Neural progenitor cell (in vitro differentiated cells): ENCODE measurements at regions not wholly inside any gene's neighbourhood (a gene's known extent, or its start where the extent isn't known, plus 50 kb on each side); places are given as distances from the start of the nearest gene placed in this dataset.

ENCODE experiments used
- DNase-seq: peaks from one replicate; pipeline ENCODE4 v3.0.0-alpha.2; 2016; ENCODE audit warnings: low spot score
- H2AFZ ChIP-seq: fragments of 200-600 bp; sonication (generic); replicated peaks from 2 replicates; pipeline ENCODE4 v1.6.1; 2016; ENCODE audit warnings: antibody characterized with exemption
- H3F3A ChIP-seq: fragments of 200-600 bp; sonication (generic); 2 replicates; pipeline ENCODE4 v1.6.1; 2016; ENCODE audit warnings: antibody characterized with exemption, low read depth
- H3K27ac ChIP-seq: fragments of 200-600 bp; sonication (generic); 2 replicates; pipeline ENCODE4 v1.5.1; 2016; ENCODE audit warnings: mild to moderate bottlenecking
- H3K27me3 ChIP-seq: fragments of 200-600 bp; sonication (generic); 2 replicates; pipeline ENCODE4 v1.6.1; 2016; ENCODE audit warnings: mild to moderate bottlenecking, moderate library complexity
- H3K36me3 ChIP-seq: fragments of 200-600 bp; sonication (generic); 2 replicates; pipeline ENCODE4 v1.5.1; 2016
- H3K4me1 ChIP-seq: fragments of 200-600 bp; sonication (generic); 2 replicates; pipeline ENCODE4 v1.6.1; 2016; ENCODE audit warnings: mixed run types
- H3K4me2 ChIP-seq: fragments of 200-600 bp; sonication (generic); 2 replicates; pipeline ENCODE4 v1.6.1; 2016
- H3K4me3 ChIP-seq: fragments of 200-600 bp; sonication (generic); 2 replicates; pipeline ENCODE4 v1.5.1; 2016
- H3K79me2 ChIP-seq: fragments of 200-600 bp; sonication (generic); 2 replicates; pipeline ENCODE4 v1.6.1; 2016; ENCODE audit warnings: low read depth
- H3K9ac ChIP-seq: fragments of 200-600 bp; sonication (generic); 2 replicates; pipeline ENCODE4 v1.6.1; 2016
- H3K9me3 ChIP-seq: fragments of 200-600 bp; sonication (generic); 2 replicates; pipeline ENCODE4 v1.5.1; 2016; ENCODE audit warnings: low read depth
- H4K20me1 ChIP-seq: fragments of 200-600 bp; sonication (generic); 2 replicates; pipeline ENCODE4 v1.6.1; 2016; ENCODE audit warnings: low read depth
- H3K27ac Mint-ChIP-seq: 3 replicates; pipeline ENCODE4 v1.8.0; 2021; ENCODE audit warnings: mixed read lengths
- H3K27me3 Mint-ChIP-seq: 2 replicates; pipeline ENCODE4 v1.8.0; 2022; ENCODE audit warnings: low read depth, mild to moderate bottlenecking, inconsistent platforms, moderate library complexity, mixed read lengths; ENCODE audit not compliant: insufficient read depth
- H3K36me3 Mint-ChIP-seq: 3 replicates; pipeline ENCODE4 v1.8.0; 2021; ENCODE audit warnings: mixed read lengths
- H3K4me1 Mint-ChIP-seq: 3 replicates; pipeline ENCODE4 v1.8.0; 2021; ENCODE audit warnings: mixed read lengths
- H3K4me3 Mint-ChIP-seq: 3 replicates; pipeline ENCODE4 v1.8.0; 2021; ENCODE audit warnings: mild to moderate bottlenecking, moderate library complexity, mixed read lengths
- H3K9me3 Mint-ChIP-seq: 3 replicates; pipeline ENCODE4 v1.8.0; 2020; ENCODE audit warnings: mixed read lengths
- CTCF ChIP-seq: fragments of 200-600 bp; sonication (generic); IDR thresholded peaks from 2 replicates; pipeline ENCODE4 v1.5.1; 2017; ENCODE audit warnings: antibody characterized with exemption, mild to moderate bottlenecking
- EZH2 ChIP-seq: fragments of 200-600 bp; sonication (generic); IDR thresholded peaks from 2 replicates; pipeline ENCODE4 v1.6.1; 2017; ENCODE audit warnings: antibody characterized with exemption, mild to moderate bottlenecking, moderate library complexity
- EZH2phosphoT487 ChIP-seq: fragments of 200-600 bp; sonication (generic); IDR thresholded peaks from 2 replicates; pipeline ENCODE4 v1.6.1; 2017; ENCODE audit warnings: antibody characterized with exemption

- Histone ChIP-seq H3F3A (no peaks in the 10 kb centered on the region), H3K4me2 (no peak overlapping the region), H3K4me1 (no peaks in the 10 kb centered on the region), H3K79me2 (no peaks in the 10 kb centered on the region), H3K27ac (no peak overlapping the region), H2AFZ (no peak overlapping the region), H3K9me3 (no peaks in the 10 kb centered on the region), H3K4me3 (no peak overlapping the region), H4K20me1 (no peaks in the 10 kb centered on the region), H3K27me3 (peaks cover 15% of the 10 kb centered on the region), H3K9ac (no peak overlapping the region), H3K36me3 (no peaks in the 10 kb centered on the region)
- Mint-ChIP-seq H3K27ac (no peak overlapping the region), H3K27me3 (peaks cover 6% of the 10 kb centered on the region), H3K9me3 (peaks cover 4% of the 10 kb centered on the region), H3K4me3 (no peak overlapping the region), H3K36me3 (no peaks in the 10 kb centered on the region), H3K4me1 (peaks cover 19% of the 10 kb centered on the region)
- no peak for DNase-seq
- no peak for TF ChIP-seq EZH2
- TF ChIP-seq CTCF = no peak
- no peak for TF ChIP-seq EZH2phosphoT487
These were observed 93.0 kb upstream of the EPCAM start for GRCh38 chr2:47276061-47276460.

GRCh38 chr2:47274054-47274782, 94.9 kb upstream of the EPCAM start:
- Mint-ChIP-seq H3K27ac (peak overlapping the region; percentile 5), H3K4me1 (peaks cover 24% of the 10 kb centered on the region), H3K36me3 (no peaks in the 10 kb centered on the region), H3K27me3 (peaks cover 6% of the 10 kb centered on the region), H3K4me3 (no peak overlapping the region), H3K9me3 (peaks cover 4% of the 10 kb centered on the region)
- Histone ChIP-seq H3K9ac (no peak overlapping the region), H3K36me3 (no peaks in the 10 kb centered on the region), H2AFZ (no peak overlapping the region), H3F3A (no peaks in the 10 kb centered on the region), H3K4me1 (no peaks in the 10 kb centered on the region), H3K4me2 (no peak overlapping the region), H4K20me1 (no peaks in the 10 kb centered on the region), H3K4me3 (no peak overlapping the region), H3K79me2 (no peaks in the 10 kb centered on the region), H3K27me3 (peaks cover 15% of the 10 kb centered on the region), H3K9me3 (no peaks in the 10 kb centered on the region), H3K27ac (no peak overlapping the region)
- no peak for TF ChIP-seq CTCF
- no peak for TF ChIP-seq EZH2
- no peak for TF ChIP-seq EZH2phosphoT487
- no peak for DNase-seq

GRCh38 chr2:47272905-47273758, 96.0 kb upstream of the EPCAM start:
- H3K9me3 ChIP-seq = no peaks in the 10 kb centered on the region
- no peak overlapping the region for H3K27ac Mint-ChIP-seq
- no peaks in the 10 kb centered on the region for H3K36me3 ChIP-seq
- no peaks in the 10 kb centered on the region for H3K79me2 ChIP-seq
- no peak overlapping the region for H3K9ac ChIP-seq
- peaks cover 24% of the 10 kb centered on the region for H3K4me1 Mint-ChIP-seq
- TF ChIP-seq EZH2 (no peak), CTCF (no peak), EZH2phosphoT487 (no peak)
- no peak overlapping the region for H3K4me3 ChIP-seq
- no peak overlapping the region for H3K4me3 Mint-ChIP-seq
- peak overlapping the region; percentile 68 for H3K4me2 ChIP-seq
- H3K36me3 Mint-ChIP-seq = no peaks in the 10 kb centered on the region
- no peaks in the 10 kb centered on the region for H4K20me1 ChIP-seq
- H3K27me3 ChIP-seq = peaks cover 19% of the 10 kb centered on the region
- no peak for DNase-seq
- no peaks in the 10 kb centered on the region for H3K4me1 ChIP-seq
- no peak overlapping the region for H2AFZ ChIP-seq
- H3K27ac ChIP-seq = no peak overlapping the region
- no peaks in the 10 kb centered on the region for H3F3A ChIP-seq
- peaks cover 2% of the 10 kb centered on the region for H3K9me3 Mint-ChIP-seq
- H3K27me3 Mint-ChIP-seq = peaks cover 6% of the 10 kb centered on the region
